H9 (cell line): ENCODE measurements at regions not wholly inside any gene's neighbourhood (a gene's known extent, or its start where the extent isn't known, plus 50 kb on each side); places are given as distances from the start of the nearest gene placed in this dataset.

Experiments
- DNase-seq: peaks from one replicate; pipeline ENCODE4 v3.0.0-alpha.2; 2017
- H2AFZ ChIP-seq: one replicate; pipeline ENCODE4 v1.6.1; 2013; ENCODE audit warnings: mild to moderate bottlenecking, low read length, control low read depth, moderate library complexity
- H2AK5ac ChIP-seq: 2 replicates; pipeline ENCODE4 v1.6.1; 2013; ENCODE audit warnings: low read length, control low read depth, mixed read lengths; ENCODE audit not compliant: insufficient read length
- H2BK120ac ChIP-seq: one replicate; pipeline ENCODE4 v1.6.1; 2013; ENCODE audit warnings: low read depth, mild to moderate bottlenecking, low read length, control low read depth, inconsistent platforms; ENCODE audit not compliant: poor library complexity, severe bottlenecking
- H2BK12ac ChIP-seq: 2 replicates; pipeline ENCODE4 v1.6.1; 2013; ENCODE audit warnings: low read length, control low read depth, mixed read lengths, low read depth; ENCODE audit not compliant: insufficient read length
- H2BK15ac ChIP-seq: 2 replicates; pipeline ENCODE4 v1.6.1; 2013; ENCODE audit warnings: low read depth, low read length, control low read depth
- H2BK20ac ChIP-seq: one replicate; pipeline ENCODE4 v1.6.1; 2013; ENCODE audit warnings: low read depth, mild to moderate bottlenecking, low read length, control low read depth, inconsistent platforms; ENCODE audit not compliant: poor library complexity, severe bottlenecking
- H2BK5ac ChIP-seq: 2 replicates; pipeline ENCODE4 v1.6.1; 2013; ENCODE audit warnings: low read length, control low read depth, mixed read lengths; ENCODE audit not compliant: insufficient read length
- H3K14ac ChIP-seq: 2 replicates; pipeline ENCODE4 v1.6.1; 2013; ENCODE audit warnings: low read length, control low read depth; ENCODE audit not compliant: insufficient read depth
- H3K18ac ChIP-seq: 2 replicates; pipeline ENCODE4 v1.6.1; 2013; ENCODE audit warnings: low read depth, mild to moderate bottlenecking, mixed read lengths, low read length, control low read depth; ENCODE audit not compliant: insufficient read length
- H3K23ac ChIP-seq: 2 replicates; pipeline ENCODE4 v1.6.1; 2013; ENCODE audit warnings: low read length, control low read depth, mixed read lengths, low read depth; ENCODE audit not compliant: insufficient read length
- H3K23me2 ChIP-seq: 2 replicates; pipeline ENCODE4 v1.6.1; 2013; ENCODE audit warnings: low read depth, mild to moderate bottlenecking, mixed read lengths, low read length, control low read depth; ENCODE audit not compliant: insufficient read length, poor library complexity, severe bottlenecking
- H3K27ac ChIP-seq: 2 replicates; pipeline ENCODE4 v1.5.1; 2013; ENCODE audit warnings: low read length, control low read depth, mixed read lengths, low read depth; ENCODE audit not compliant: insufficient read length
- H3K27me3 ChIP-seq: 2 replicates; pipeline ENCODE4 v1.6.1; 2013; ENCODE audit warnings: low read length, control low read depth, inconsistent platforms; ENCODE audit not compliant: insufficient read depth
- H3K4ac ChIP-seq: 2 replicates; pipeline ENCODE4 v1.6.1; 2013; ENCODE audit warnings: low read depth, mild to moderate bottlenecking, control low read depth, inconsistent platforms, low read length, moderate library complexity
- H3K4me1 ChIP-seq: 2 replicates; pipeline ENCODE4 v1.6.1; 2013; ENCODE audit warnings: low read length, control low read depth, inconsistent platforms; ENCODE audit not compliant: insufficient read depth
- H3K4me2 ChIP-seq: 2 replicates; pipeline ENCODE4 v1.6.1; 2013; ENCODE audit warnings: low read length, control low read depth, mixed read lengths; ENCODE audit not compliant: insufficient read length, insufficient read depth
- H3K56ac ChIP-seq: 2 replicates; pipeline ENCODE4 v1.6.1; 2013; ENCODE audit warnings: low read depth, mild to moderate bottlenecking, mixed read lengths, low read length, control low read depth; ENCODE audit not compliant: insufficient read length
- H3K79me1 ChIP-seq: 2 replicates; pipeline ENCODE4 v1.6.1; 2013; ENCODE audit warnings: low read depth, mild to moderate bottlenecking, moderate library complexity, low read length, control low read depth, inconsistent platforms; ENCODE audit not compliant: insufficient read depth, poor library complexity, severe bottlenecking
- H3K79me2 ChIP-seq: 2 replicates; pipeline ENCODE4 v1.6.1; 2013; ENCODE audit warnings: low read length, control low read depth, inconsistent platforms; ENCODE audit not compliant: insufficient read depth
- H3K9ac ChIP-seq: 2 replicates; pipeline ENCODE4 v1.6.1; 2013; ENCODE audit warnings: low read length, control low read depth, mixed read lengths; ENCODE audit not compliant: insufficient read length; ENCODE audit errors: extremely low read depth
- H3K9me3 ChIP-seq: one replicate; pipeline ENCODE4 v1.6.1; 2013; ENCODE audit warnings: low read depth, low read length, inconsistent platforms; ENCODE audit not compliant: control insufficient read depth
- H3T11ph ChIP-seq: one replicate; pipeline ENCODE4 v1.6.1; 2013; ENCODE audit warnings: mild to moderate bottlenecking, low read length, control low read depth, inconsistent platforms
- H4K20me1 ChIP-seq: one replicate; pipeline ENCODE4 v1.6.1; 2013; ENCODE audit not compliant: control insufficient read depth, insufficient read length, insufficient read depth
- H4K5ac ChIP-seq: 2 replicates; pipeline ENCODE4 v1.6.1; 2013; ENCODE audit warnings: low read depth, mild to moderate bottlenecking, mixed read lengths, low read length, control low read depth; ENCODE audit not compliant: insufficient read length
- H4K8ac ChIP-seq: replicated peaks from 2 replicates; pipeline ENCODE4 v1.6.1; 2013; ENCODE audit warnings: low read length, control low read depth, mixed read lengths, low read depth; ENCODE audit not compliant: insufficient read length
- H4K91ac ChIP-seq: 2 replicates; pipeline ENCODE4 v1.6.1; 2013; ENCODE audit warnings: low read depth, mild to moderate bottlenecking, moderate library complexity, mixed read lengths, low read length, control low read depth; ENCODE audit not compliant: insufficient read length
- H3K27ac Mint-ChIP-seq, 3 experiments: 2 replicates in 2 of 3; 3 replicates in 1 of 3; pipeline ENCODE4 v1.8.0; 2020 to 2021; ENCODE audit warnings: mixed read lengths in 3 of 3, mild to moderate bottlenecking in 1 of 3, moderate library complexity in 1 of 3
- H3K27me3 Mint-ChIP-seq: 2 replicates; pipeline ENCODE4 v1.8.0; 2021; ENCODE audit warnings: low read depth, mild to moderate bottlenecking, moderate library complexity, mixed read lengths
- H3K36me3 Mint-ChIP-seq, 3 experiments: 2 replicates in 2 of 3; 3 replicates in 1 of 3; pipeline ENCODE4 v1.8.0; 2020 to 2021; ENCODE audit warnings: low read depth in 3 of 3, mixed read lengths in 3 of 3; ENCODE audit not compliant: insufficient read depth in 1 of 3
- H3K4me1 Mint-ChIP-seq, 2 experiments: 2 replicates each; pipeline ENCODE4 v1.8.0; 2020; ENCODE audit warnings: mixed read lengths in 2 of 2
- H3K4me3 Mint-ChIP-seq, 2 experiments: 2 replicates in 1 of 2; 3 replicates in 1 of 2; pipeline ENCODE4 v1.8.0; 2020 to 2021; ENCODE audit warnings: mild to moderate bottlenecking in 2 of 2, mixed read lengths in 2 of 2, moderate library complexity in 1 of 2
- H3K9me3 Mint-ChIP-seq, 2 experiments: 2 replicates in 1 of 2; 3 replicates in 1 of 2; pipeline ENCODE4 v1.8.0; 2020; ENCODE audit warnings: mild to moderate bottlenecking in 2 of 2, mixed read lengths in 2 of 2, moderate library complexity in 1 of 2
- CTCF ChIP-seq: fragments of 200-600 bp; sonication (generic); conservative IDR thresholded peaks from 3 replicates; pipeline ENCODE4 v1.8.0; 2021; ENCODE audit warnings: antibody characterized with exemption, mild to moderate bottlenecking
- WGBS: extraction: QIAGEN DNeasy Blood & Tissue Kit; methylation state at CpG from one replicate; pipeline ENCODE4 v1.1.7; 2013; ENCODE audit warnings: missing lambda C conversion rate, low lambda C conversion rate, mixed read lengths; ENCODE audit not compliant: insufficient read length; ENCODE audit errors: extremely low coverage; 5-methylcytosine and 5-hydroxymethylcytosine counted together

- Histone ChIP-seq H3K18ac (no peak overlapping the region), H3K9me3 (no peaks in the 10 kb centered on the region), H3K79me2 (no peaks in the 10 kb centered on the region), H3K14ac (no peak overlapping the region), H2BK120ac (no peak overlapping the region), H2BK5ac (no peak overlapping the region), H3K9ac (no peak overlapping the region), H4K20me1 (no peaks in the 10 kb centered on the region), H3K4ac (no peak overlapping the region), H4K8ac (no peak overlapping the region), H3K23me2 (no peaks in the 10 kb centered on the region), H3K4me1 (no peaks in the 10 kb centered on the region), H3K79me1 (no peaks in the 10 kb centered on the region), H2AFZ (no peak overlapping the region), H2BK20ac (no peak overlapping the region), H3K56ac (no peak overlapping the region), H2AK5ac (no peak overlapping the region), H2BK12ac (no peak overlapping the region), H2BK15ac (no peak overlapping the region), H3K27ac (no peak overlapping the region), H3K23ac (no peak overlapping the region), H4K5ac (no peak overlapping the region), H3T11ph (no peak overlapping the region), H4K91ac (no peak overlapping the region), H3K27me3 (no peaks in the 10 kb centered on the region), H3K4me2 (no peak overlapping the region)
- Mint-ChIP-seq H3K27ac (no peak overlapping the region), H3K27me3 (no peaks in the 10 kb centered on the region), H3K4me1 (peaks cover 6 to 8% of the 10 kb centered on the region in 2 experiments), H3K36me3 (no peaks in the 10 kb centered on the region), H3K9me3 (no peaks in the 10 kb centered on the region), H3K4me3 (no peak overlapping the region)
- no peak for TF ChIP-seq CTCF
- DNase-seq, result no peak
- WGBS, result no CpG with 5 or more reads among the region's 2 CpGs
Measured at GRCh38 chr14:86714153-86714552, 1184.2 kb downstream of the FLRT2 start.
